Vagina (tissue), 2 donors: ENCODE measurements at regions not wholly inside any gene's neighbourhood (a gene's known extent, or its start where the extent isn't known, plus 50 kb on each side); places are given as distances from the start of the nearest gene placed in this dataset.

Source experiments
- DNase-seq, 2 donors: peaks; one replicate each; pipeline ENCODE4 v3.0.0-alpha.2; 2017; ENCODE audit errors: extremely low spot score in 2 of 2
- H3K27ac ChIP-seq: fragments of 200-600 bp; sonication (generic); one replicate; pipeline ENCODE4 v1.5.1; 2019
- H3K27me3 ChIP-seq: fragments of 200-600 bp; sonication (generic); one replicate; pipeline ENCODE4 v1.5.1; 2019
- H3K36me3 ChIP-seq, 2 donors: fragments of 200-600 bp; sonication (generic); one replicate each; pipeline ENCODE4 v1.5.1; 2017 to 2019
- H3K4me1 ChIP-seq: fragments of 200-600 bp; sonication (generic); one replicate; pipeline ENCODE4 v1.5.1; 2019
- H3K4me3 ChIP-seq, 2 donors: fragments of 200-600 bp; sonication (generic); 1 replicate in 1 of 2; 2 replicates in 1 of 2; pipeline ENCODE4 v1.5.1; 2016 to 2019
- H3K9me3 ChIP-seq: fragments of 200-600 bp; sonication (generic); one replicate; pipeline ENCODE4 v1.5.1; 2019
- CTCF ChIP-seq, 3 experiments: fragments of 450-650 bp in 2 of 3; fragments of 200-600 bp in 1 of 3; sonication (generic) in 1 of 3; IDR thresholded peaks; one replicate each; pipeline ENCODE4 v1.5.1; 2017 to 2019; ENCODE audit warnings: antibody characterized with exemption in 3 of 3, mild to moderate bottlenecking in 2 of 3, moderate library complexity in 2 of 3
- POLR2A ChIP-seq, 2 donors: fragments of 450-650 bp; IDR thresholded peaks; one replicate each; pipeline ENCODE4 v1.6.1; 2017; ENCODE audit warnings: antibody characterized with exemption in 2 of 2, mild to moderate bottlenecking in 2 of 2, moderate library complexity in 2 of 2
- POLR2AphosphoS5 ChIP-seq, 2 donors: sonication (generic); formaldehyde crosslinking; IDR thresholded peaks; one replicate each; pipeline ENCODE4 v1.9.0; 2017; ENCODE audit warnings: antibody characterized with exemption in 2 of 2, mild to moderate bottlenecking in 2 of 2, low read depth in 1 of 2; ENCODE audit not compliant: insufficient read depth in 1 of 2
- intact Hi-C: fragments of 100-400 bp; cut with DNase I; formaldehyde crosslinking; loops from one replicate; pipeline ENCODE4 v1.15.1; 2023

- Histone ChIP-seq H3K36me3 (no peaks in the 10 kb centered on the region), H3K27me3 (no peaks in the 10 kb centered on the region), H3K27ac (no peak overlapping the region), H3K4me1 (no peaks in the 10 kb centered on the region), H3K9me3 (no peaks in the 10 kb centered on the region), H3K4me3 (no peak overlapping the region)
- TF ChIP-seq POLR2A (IDR thresholded peaks at IDR 0.05) (no peak), CTCF (IDR thresholded peaks at IDR 0.05) (no peak), POLR2AphosphoS5 (IDR thresholded peaks at IDR 0.05; ENCODE audit: insufficient read depth in 1 of 2, low read depth in 1 of 2) (no peak)
- no peak for DNase-seq
- intact Hi-C loops: no loop called here
These were observed 129.9 kb downstream of the GALC start for GRCh38 chr14:87863047-87863446.

GRCh38 chr14:87852107-87852506 is 140.9 kb downstream of the GALC start:
- no peak overlapping the region for H3K27ac ChIP-seq
- no peak for DNase-seq
- TF ChIP-seq POLR2AphosphoS5 (IDR thresholded peaks at IDR 0.05; ENCODE audit: insufficient read depth in 1 of 2, low read depth in 1 of 2) (no peak), CTCF (IDR thresholded peaks at IDR 0.05) (no peak), POLR2A (IDR thresholded peaks at IDR 0.05) (no peak)
- H3K36me3 ChIP-seq: no peaks in the 10 kb centered on the region
- no peaks in the 10 kb centered on the region for H3K4me1 ChIP-seq
- H3K27me3 ChIP-seq: no peaks in the 10 kb centered on the region
- no peak overlapping the region for H3K4me3 ChIP-seq
- no peaks in the 10 kb centered on the region for H3K9me3 ChIP-seq
- intact Hi-C loops: no loop called here

GRCh38 chr14:87851190-87851589 is 141.8 kb downstream of the GALC start:
- TF ChIP-seq POLR2AphosphoS5 (IDR thresholded peaks at IDR 0.05; ENCODE audit: insufficient read depth in 1 of 2, low read depth in 1 of 2): no peak
- TF ChIP-seq POLR2A (IDR thresholded peaks at IDR 0.05): no peak
- no peak for TF ChIP-seq CTCF (IDR thresholded peaks at IDR 0.05)
- DNase-seq: no peak
- Histone ChIP-seq H3K27me3 (no peaks in the 10 kb centered on the region), H3K4me1 (no peaks in the 10 kb centered on the region), H3K36me3 (no peaks in the 10 kb centered on the region), H3K27ac (no peak overlapping the region), H3K4me3 (no peak overlapping the region), H3K9me3 (no peaks in the 10 kb centered on the region)
- intact Hi-C loops: no loop called here

GRCh38 chr14:87847216-87847755 is 145.7 kb downstream of the GALC start:
- Histone ChIP-seq H3K27me3 (no peaks in the 10 kb centered on the region), H3K4me3 (no peak overlapping the region), H3K36me3 (no peaks in the 10 kb centered on the region), H3K4me1 (no peaks in the 10 kb centered on the region), H3K27ac (no peak overlapping the region), H3K9me3 (no peaks in the 10 kb centered on the region)
- no peak for TF ChIP-seq POLR2A (IDR thresholded peaks at IDR 0.05)
- no peak for TF ChIP-seq POLR2AphosphoS5 (IDR thresholded peaks at IDR 0.05; ENCODE audit: insufficient read depth in 1 of 2, low read depth in 1 of 2)
- TF ChIP-seq CTCF (IDR thresholded peaks at IDR 0.05): no peak
- DNase-seq: no peak
- intact Hi-C loops: no loop called here

- DNase-seq: no peak
- Histone ChIP-seq H3K4me3 (no peak overlapping the region), H3K27ac (no peak overlapping the region), H3K4me1 (no peaks in the 10 kb centered on the region), H3K36me3 (no peaks in the 10 kb centered on the region), H3K9me3 (no peaks in the 10 kb centered on the region), H3K27me3 (no peaks in the 10 kb centered on the region)
- intact Hi-C loops: no loop called here
- TF ChIP-seq POLR2AphosphoS5 (IDR thresholded peaks at IDR 0.05; ENCODE audit: insufficient read depth in 1 of 2, low read depth in 1 of 2) (no peak), POLR2A (IDR thresholded peaks at IDR 0.05) (no peak), CTCF (IDR thresholded peaks at IDR 0.05) (no peak)
These were observed 152.1 kb downstream of the GALC start for GRCh38 chr14:87840906-87841305.
